ENCODE measurements at regions not wholly inside any gene's neighbourhood (a gene's known extent, or its start where the extent isn't known, plus 50 kb on each side); places are given as distances from the start of the nearest gene placed in this dataset.

- no peak for TF ChIP-seq CTCF (IDR thresholded peaks at IDR 0.05; ENCODE audit: borderline replicate concordance, control extremely low read depth, extremely low read depth, insufficient read depth, missing control alignments)
- in situ Hi-C loops (cut with MboI; ENCODE audit: low sequenced_read_pairs, unreplicated experiment) = no loop called here
- no peak for DNase-seq (ENCODE audit: low spot score)
Observed at GRCh38 chr13:104477261-104477660, 1411.0 kb upstream of the SLC10A2 start.

GRCh38 chr13:104473936-104474335 is 1407.7 kb upstream of the SLC10A2 start:
- TF ChIP-seq CTCF (IDR thresholded peaks at IDR 0.05; ENCODE audit: borderline replicate concordance, control extremely low read depth, extremely low read depth, insufficient read depth, missing control alignments) = no peak
- in situ Hi-C loops (cut with MboI; ENCODE audit: low sequenced_read_pairs, unreplicated experiment) = no loop called here
- no peak for DNase-seq (ENCODE audit: low spot score)

GRCh38 chr13:104466016-104466415 is 1399.8 kb upstream of the SLC10A2 start:
- TF ChIP-seq CTCF (IDR thresholded peaks at IDR 0.05; ENCODE audit: borderline replicate concordance, control extremely low read depth, extremely low read depth, insufficient read depth, missing control alignments) = no peak
- in situ Hi-C loops (cut with MboI; ENCODE audit: low sequenced_read_pairs, unreplicated experiment) = no loop called here
- DNase-seq (ENCODE audit: low spot score) = no peak

- DNase-seq (ENCODE audit: low spot score) = no peak
- no peak for TF ChIP-seq CTCF (IDR thresholded peaks at IDR 0.05; ENCODE audit: borderline replicate concordance, control extremely low read depth, extremely low read depth, insufficient read depth, missing control alignments)
- in situ Hi-C loops (cut with MboI; ENCODE audit: low sequenced_read_pairs, unreplicated experiment) = no loop called here
Observed at GRCh38 chr13:104461049-104461448, 1394.8 kb upstream of the SLC10A2 start.

GRCh38 chr13:104460554-104460953 is 1394.3 kb upstream of the SLC10A2 start:
- in situ Hi-C loops (cut with MboI; ENCODE audit: low sequenced_read_pairs, unreplicated experiment) = no loop called here
- no peak for TF ChIP-seq CTCF (IDR thresholded peaks at IDR 0.05; ENCODE audit: borderline replicate concordance, control extremely low read depth, extremely low read depth, insufficient read depth, missing control alignments)
- no peak for DNase-seq (ENCODE audit: low spot score)

- TF ChIP-seq CTCF (IDR thresholded peaks at IDR 0.05; ENCODE audit: borderline replicate concordance, control extremely low read depth, extremely low read depth, insufficient read depth, missing control alignments) = no peak
- in situ Hi-C loops (cut with MboI; ENCODE audit: low sequenced_read_pairs, unreplicated experiment) = no loop called here
- no peak for DNase-seq (ENCODE audit: low spot score)
Observed at GRCh38 chr13:104450006-104450405, 1383.8 kb upstream of the SLC10A2 start.

GRCh38 chr13:104447348-104447747 is 1381.1 kb upstream of the SLC10A2 start:
- DNase-seq (ENCODE audit: low spot score) = no peak
- in situ Hi-C loops (cut with MboI; ENCODE audit: low sequenced_read_pairs, unreplicated experiment) = no loop called here
- TF ChIP-seq CTCF (IDR thresholded peaks at IDR 0.05; ENCODE audit: borderline replicate concordance, control extremely low read depth, extremely low read depth, insufficient read depth, missing control alignments) = no peak

Data from GM13976 (cell line).